A549 (cell line): ENCODE measurements at regions not wholly inside any gene's neighbourhood (a gene's known extent, or its start where the extent isn't known, plus 50 kb on each side); places are given as distances from the start of the nearest gene placed in this dataset.

Experiments used
- CTCF ChIP-seq: fragments of >200 bp; sonication (Bioruptor Twin); formaldehyde crosslinking; IDR thresholded peaks from 3 replicates; pipeline ENCODE4 v1.5.1; 2016
- E2F6 ChIP-seq: IDR thresholded peaks from 2 replicates; pipeline ENCODE4 v1.6.1; 2012; ENCODE audit warnings: low read depth, borderline replicate concordance
- JUN ChIP-seq, 2 experiments: fragments of >200 bp; sonication (Bioruptor Twin); formaldehyde crosslinking; IDR thresholded peaks; 2 replicates in 1 of 2; 3 replicates in 1 of 2; pipeline ENCODE4 v1.6.1; 2016 to 2017
- JUNB ChIP-seq: fragments of >200 bp; sonication (Bioruptor Twin); formaldehyde crosslinking; IDR thresholded peaks from 2 replicates; pipeline ENCODE4 v1.6.1; 2016
- POLR2A ChIP-seq: IDR thresholded peaks from 2 replicates; pipeline ENCODE4 v1.6.1; 2012; ENCODE audit warnings: mild to moderate bottlenecking, low read length
- REST ChIP-seq: fragments of 200-600 bp; sonication (generic); IDR thresholded peaks from 2 replicates; pipeline ENCODE4 v1.6.1; 2016; ENCODE audit warnings: antibody characterized with exemption, mild to moderate bottlenecking, moderate library complexity
- SMC3 ChIP-seq: fragments of >200 bp; sonication (Bioruptor Twin); formaldehyde crosslinking; IDR thresholded peaks from 3 replicates; pipeline ENCODE4 v1.6.1; 2018; ENCODE audit warnings: inconsistent platforms
- USF2 ChIP-seq: fragments of 450-650 bp; IDR thresholded peaks from 2 replicates; pipeline ENCODE4 v1.6.1; 2014; ENCODE audit warnings: antibody characterized with exemption

GRCh38 chr7:97337849-97338248, 220.4 kb downstream of the SDHAF3 start:
- TF ChIP-seq SMC3 (no peak), JUNB (no peak), CTCF (no peak), USF2 (no peak), POLR2A (no peak), E2F6 (no peak), REST (no peak), JUN (IDR thresholded peaks at IDR 0.05) (no peak)
